Spleen (tissue), 7 donors: ENCODE measurements at regions not wholly inside any gene's neighbourhood (a gene's known extent, or its start where the extent isn't known, plus 50 kb on each side); places are given as distances from the start of the nearest gene placed in this dataset.

Source experiments
- POLR2A ChIP-seq, 3 donors: fragments of 450-650 bp; IDR thresholded peaks; one replicate each; pipeline ENCODE4 v1.5.1; 2017; ENCODE audit warnings: antibody characterized with exemption in 3 of 3, mild to moderate bottlenecking in 1 of 3
- POLR2AphosphoS5 ChIP-seq, 3 donors: sonication (generic); formaldehyde crosslinking; IDR thresholded peaks; one replicate each; pipeline ENCODE4 v1.5.1; 2017; ENCODE audit warnings: antibody characterized with exemption in 3 of 3
- TF ChIP-seq, protein P1 (sequence below), 11 experiments: fragments of 200-600 bp in 7 of 11; fragments of 450-650 bp in 4 of 11; sonication (generic) in 4 of 11; IDR thresholded peaks in 8 of 11; conservative IDR thresholded peaks in 3 of 11; 1 replicate in 7 of 11; 2 replicates in 4 of 11; pipeline versions ENCODE4 v1.4.0 to v1.8.0; 2016 to 2021; ENCODE audit warnings: antibody characterized with exemption in 11 of 11, inconsistent platforms in 4 of 11, mild to moderate bottlenecking in 1 of 11
- donor health status: DM: no; HTN: no; CAD: no; lungs with moderate emphysema.
- donor health status: DM: no; HTN: no; CAD: no.
- donor health status: DM: no; HTN: no; CAD: no.

DNA sequence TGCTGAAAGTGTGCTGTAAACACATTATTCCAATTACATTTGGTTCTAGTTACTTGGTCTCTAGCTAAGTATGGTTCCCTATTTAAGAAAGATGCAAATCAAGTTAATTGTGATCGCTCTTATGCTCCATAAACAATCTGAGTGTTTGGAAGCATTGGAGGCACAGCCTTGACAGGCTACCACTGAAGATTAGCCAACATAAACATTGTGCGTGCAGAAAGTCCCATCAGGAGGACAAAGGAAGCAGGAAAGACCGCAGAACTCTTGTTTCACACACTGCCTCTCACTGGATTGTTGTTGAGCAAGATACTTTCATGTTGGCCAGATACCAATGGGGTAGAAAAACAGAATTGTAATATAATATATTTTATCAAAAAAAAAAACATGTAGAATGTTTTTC is 814.4 kb downstream of the EFNB2 start:
- TF ChIP-seq POLR2AphosphoS5 (IDR thresholded peaks at IDR 0.05), result no peak
- TF ChIP-seq, protein P1, sequence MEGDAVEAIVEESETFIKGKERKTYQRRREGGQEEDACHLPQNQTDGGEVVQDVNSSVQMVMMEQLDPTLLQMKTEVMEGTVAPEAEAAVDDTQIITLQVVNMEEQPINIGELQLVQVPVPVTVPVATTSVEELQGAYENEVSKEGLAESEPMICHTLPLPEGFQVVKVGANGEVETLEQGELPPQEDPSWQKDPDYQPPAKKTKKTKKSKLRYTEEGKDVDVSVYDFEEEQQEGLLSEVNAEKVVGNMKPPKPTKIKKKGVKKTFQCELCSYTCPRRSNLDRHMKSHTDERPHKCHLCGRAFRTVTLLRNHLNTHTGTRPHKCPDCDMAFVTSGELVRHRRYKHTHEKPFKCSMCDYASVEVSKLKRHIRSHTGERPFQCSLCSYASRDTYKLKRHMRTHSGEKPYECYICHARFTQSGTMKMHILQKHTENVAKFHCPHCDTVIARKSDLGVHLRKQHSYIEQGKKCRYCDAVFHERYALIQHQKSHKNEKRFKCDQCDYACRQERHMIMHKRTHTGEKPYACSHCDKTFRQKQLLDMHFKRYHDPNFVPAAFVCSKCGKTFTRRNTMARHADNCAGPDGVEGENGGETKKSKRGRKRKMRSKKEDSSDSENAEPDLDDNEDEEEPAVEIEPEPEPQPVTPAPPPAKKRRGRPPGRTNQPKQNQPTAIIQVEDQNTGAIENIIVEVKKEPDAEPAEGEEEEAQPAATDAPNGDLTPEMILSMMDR (IDR thresholded peaks at IDR 0.05 in 8 of 11, conservative IDR thresholded peaks at IDR 0.05 in 3 of 11), result no peak
- TF ChIP-seq POLR2A (IDR thresholded peaks at IDR 0.05), result no peak
